SK-N-SH (cell line): ENCODE measurements at regions not wholly inside any gene's neighbourhood (a gene's known extent, or its start where the extent isn't known, plus 50 kb on each side); places are given as distances from the start of the nearest gene placed in this dataset.

Source experiments
- CTCF ChIP-seq: fragments of 200-600 bp; sonication (generic); IDR thresholded peaks from 2 replicates; pipeline ENCODE4 v1.6.1; 2017; ENCODE audit warnings: antibody characterized with exemption, mild to moderate bottlenecking, moderate library complexity
- ELF1 ChIP-seq: IDR thresholded peaks from 2 replicates; pipeline ENCODE4 v1.4.0; 2012
- EZH2phosphoT487 ChIP-seq: fragments of 200-600 bp; sonication (generic); IDR thresholded peaks from 2 replicates; pipeline ENCODE4 v1.6.1; 2017; ENCODE audit warnings: low read depth, mixed run types, mild to moderate bottlenecking, antibody characterized with exemption, moderate library complexity, borderline replicate concordance
- FOXM1 ChIP-seq: IDR thresholded peaks from 2 replicates; pipeline ENCODE4 v1.4.0; 2012; ENCODE audit warnings: low read depth, mild to moderate bottlenecking
- GABPA ChIP-seq: IDR thresholded peaks from 2 replicates; pipeline ENCODE4 v1.4.0; 2012; ENCODE audit warnings: low read depth, mild to moderate bottlenecking
- NFIC ChIP-seq: IDR thresholded peaks from 2 replicates; pipeline ENCODE4 v1.4.0; 2012; ENCODE audit warnings: borderline replicate concordance
- NRF1 ChIP-seq: IDR thresholded peaks from 2 replicates; pipeline ENCODE4 v1.6.1; 2012; ENCODE audit warnings: low read depth, mild to moderate bottlenecking, low read length
- RAD21 ChIP-seq: IDR thresholded peaks from 2 replicates; pipeline ENCODE4 v1.6.1; 2012; ENCODE audit warnings: mild to moderate bottlenecking, low read length
- RCOR1 ChIP-seq: fragments of 150-350 bp; IDR thresholded peaks from 2 replicates; pipeline ENCODE4 v1.6.1; 2017; ENCODE audit warnings: antibody characterized with exemption, low read length
- RXRA ChIP-seq: IDR thresholded peaks from 2 replicates; pipeline ENCODE4 v1.4.0; 2012; ENCODE audit warnings: low read depth, mild to moderate bottlenecking, borderline replicate concordance
- TCF12 ChIP-seq: IDR thresholded peaks from 2 replicates; pipeline ENCODE4 v1.4.0; 2012
- YY1 ChIP-seq: IDR thresholded peaks from 2 replicates; pipeline ENCODE4 v1.4.0; 2012; ENCODE audit warnings: low read depth, mild to moderate bottlenecking
- TF ChIP-seq, protein P1 (sequence below): IDR thresholded peaks from 2 replicates; pipeline ENCODE4 v1.4.0; 2012; ENCODE audit warnings: low read depth, borderline replicate concordance
- TF ChIP-seq, protein P2 (sequence below): fragments of 150-350 bp; IDR thresholded peaks from 2 replicates; pipeline ENCODE4 v1.6.1; 2017; ENCODE audit warnings: antibody characterized with exemption, low read length, low read depth, borderline replicate concordance

DNA sequence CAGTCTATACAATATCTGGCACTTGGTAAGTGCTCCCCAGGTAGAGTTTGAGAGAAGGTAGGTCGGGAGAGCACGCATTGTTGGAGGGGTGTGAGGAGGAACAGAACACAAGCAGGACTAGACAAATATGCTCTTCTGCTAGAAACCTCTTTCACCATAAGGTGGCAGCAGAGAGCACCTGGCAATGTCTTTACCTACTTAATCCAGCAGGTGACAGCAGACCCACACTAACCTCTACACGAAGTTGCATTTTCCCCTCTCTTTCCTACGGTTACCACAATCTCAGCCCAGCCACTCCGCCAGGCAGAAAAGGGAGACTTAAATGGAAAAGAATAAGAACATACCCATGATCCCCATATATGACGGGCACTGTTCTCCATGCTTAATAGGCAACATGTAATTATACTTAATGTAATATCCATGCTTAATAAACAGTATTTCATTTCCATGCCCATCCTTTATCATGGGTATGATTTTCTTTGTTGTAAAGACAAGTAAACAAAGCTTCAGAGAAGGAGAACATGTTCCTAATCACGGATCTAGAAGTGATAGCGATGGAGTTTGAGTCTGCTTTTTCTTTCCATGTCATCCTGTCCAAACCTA, 55.1 kb upstream of the CCL2 start:
- TF ChIP-seq RCOR1 (0 out of 2 replicates have a peak, but pooled peaks have one; percentile 36), CTCF (peak; percentile 99), TCF12 (peak; percentile 30; the same call in 1 of the 2 replicates), EZH2phosphoT487 (no peak), NFIC (peak; percentile 45), GABPA (no peak), NRF1 (peak; percentile 47), FOXM1 (peak; percentile 70; the same call in 1 of the 2 replicates), YY1 (no peak), RAD21 (peak; percentile 100), ELF1 (no peak), RXRA (no peak)
- TF ChIP-seq, protein P1, sequence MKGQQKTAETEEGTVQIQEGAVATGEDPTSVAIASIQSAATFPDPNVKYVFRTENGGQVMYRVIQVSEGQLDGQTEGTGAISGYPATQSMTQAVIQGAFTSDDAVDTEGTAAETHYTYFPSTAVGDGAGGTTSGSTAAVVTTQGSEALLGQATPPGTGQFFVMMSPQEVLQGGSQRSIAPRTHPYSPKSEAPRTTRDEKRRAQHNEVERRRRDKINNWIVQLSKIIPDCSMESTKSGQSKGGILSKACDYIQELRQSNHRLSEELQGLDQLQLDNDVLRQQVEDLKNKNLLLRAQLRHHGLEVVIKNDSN, result no peak
- TF ChIP-seq, protein P2, sequence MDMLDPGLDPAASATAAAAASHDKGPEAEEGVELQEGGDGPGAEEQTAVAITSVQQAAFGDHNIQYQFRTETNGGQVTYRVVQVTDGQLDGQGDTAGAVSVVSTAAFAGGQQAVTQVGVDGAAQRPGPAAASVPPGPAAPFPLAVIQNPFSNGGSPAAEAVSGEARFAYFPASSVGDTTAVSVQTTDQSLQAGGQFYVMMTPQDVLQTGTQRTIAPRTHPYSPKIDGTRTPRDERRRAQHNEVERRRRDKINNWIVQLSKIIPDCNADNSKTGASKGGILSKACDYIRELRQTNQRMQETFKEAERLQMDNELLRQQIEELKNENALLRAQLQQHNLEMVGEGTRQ, result no peak
